SK-N-MC (cell line): ENCODE measurements at regions not wholly inside any gene's neighbourhood (a gene's known extent, or its start where the extent isn't known, plus 50 kb on each side); places are given as distances from the start of the nearest gene placed in this dataset.
"Not testable (repeated sequence)": the region's sequence is repeated elsewhere in the genome, so short reads cannot be mapped to it uniquely, and the experiment has no call there.

ENCODE experiments used
- DNase-seq: peaks from one replicate; pipeline ENCODE4 v3.0.0-alpha.2; 2011; ENCODE audit warnings: low read depth, low spot score
- H3K27ac ChIP-seq: fragments of 200-600 bp; sonication (generic); 2 replicates; pipeline ENCODE4 v1.5.1; 2016; ENCODE audit warnings: mixed run types
- H3K36me3 ChIP-seq: fragments of 200-600 bp; sonication (generic); 2 replicates; pipeline ENCODE4 v1.6.1; 2017; ENCODE audit warnings: antibody characterized with exemption, low read length, mixed read lengths; ENCODE audit not compliant: insufficient read depth
- H3K4me3 ChIP-seq: fragments of 200-600 bp; sonication (generic); 2 replicates; pipeline ENCODE4 v1.5.1; 2016
- H3K9ac ChIP-seq: fragments of 200-600 bp; sonication (generic); 2 replicates; pipeline ENCODE4 v1.8.0; 2017; ENCODE audit warnings: mixed run types, mixed read lengths; ENCODE audit not compliant: insufficient read length
- H3K9me3 ChIP-seq: fragments of 200-600 bp; sonication (generic); 2 replicates; pipeline ENCODE4 v1.6.1; 2017; ENCODE audit warnings: low read depth, mild to moderate bottlenecking, antibody characterized with exemption, low read length, moderate library complexity, mixed read lengths
- EZH2 ChIP-seq: fragments of 200-600 bp; sonication (generic); IDR thresholded peaks from one replicate; pipeline ENCODE4 v1.6.1; 2017; ENCODE audit warnings: antibody characterized with exemption
- FOXP2 ChIP-seq: optimal IDR thresholded peaks from 2 replicates; pipeline ENCODE3; 2011; ENCODE audit warnings: mild to moderate bottlenecking, moderate library complexity; ENCODE audit not compliant: insufficient read depth; ENCODE audit errors: extremely low read length, control extremely low read depth
- POLR2AphosphoS5 ChIP-seq: IDR thresholded peaks from 2 replicates; pipeline ENCODE4 v1.6.1; 2012; ENCODE audit warnings: mild to moderate bottlenecking, low read depth, low read length, borderline replicate concordance

DNA sequence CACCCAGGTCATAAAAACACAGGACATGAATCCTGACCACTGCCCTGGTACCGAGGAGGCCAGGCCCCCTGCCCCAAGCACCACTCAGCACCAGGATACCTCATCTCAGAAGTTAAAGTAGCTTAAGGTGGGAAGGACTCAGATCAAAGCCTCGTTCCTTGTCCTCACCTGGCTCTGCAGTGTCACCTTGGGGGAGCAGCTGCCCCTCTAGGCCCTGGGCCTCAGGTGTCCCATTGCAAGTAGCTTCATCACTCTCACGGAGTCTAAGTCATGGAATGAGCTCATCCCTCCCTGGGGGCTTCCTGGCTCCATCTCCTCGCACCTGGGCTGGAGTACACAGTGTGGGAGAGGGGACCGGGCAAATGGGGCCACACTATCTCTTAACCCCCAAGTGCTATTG, 148.0 kb downstream of the TPRA1 start:
- TF ChIP-seq POLR2AphosphoS5 (no peak), FOXP2 (no peak), EZH2 (no peak)
- Histone ChIP-seq H3K4me3 (no peak overlapping the region), H3K9ac (no peak overlapping the region), H3K27ac (no peak overlapping the region), H3K36me3 (no peaks in the 10 kb centered on the region), H3K9me3 (no peaks in the 10 kb centered on the region)
- no peak for DNase-seq

DNA sequence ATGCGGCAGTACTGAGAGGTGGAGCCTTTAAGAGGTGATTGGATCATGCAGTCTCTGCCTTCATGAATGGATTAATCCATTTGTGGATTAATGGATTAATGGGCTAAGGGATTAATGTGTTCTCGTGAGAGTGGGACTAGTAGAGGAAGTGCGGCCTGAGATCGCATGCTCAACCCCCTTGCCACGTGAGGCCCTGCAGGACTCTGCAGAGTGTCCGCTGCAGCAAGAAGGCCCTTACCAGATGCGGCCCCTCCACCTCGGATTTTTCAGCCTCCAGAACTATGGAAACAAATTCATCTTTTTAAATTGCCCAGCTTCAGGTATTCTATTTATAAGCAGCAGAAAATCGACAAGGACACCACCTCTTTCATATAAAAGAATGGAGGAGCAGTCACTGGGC, 148.8 kb downstream of the TPRA1 start:
- TF ChIP-seq POLR2AphosphoS5 (no peak), EZH2 (no peak), FOXP2 (no peak)
- no peak overlapping the region for H3K27ac ChIP-seq
- DNase-seq: no peak
- H3K36me3 ChIP-seq: no peaks in the 10 kb centered on the region
- H3K9ac ChIP-seq: no peak overlapping the region
- no peak overlapping the region for H3K4me3 ChIP-seq
- H3K9me3 ChIP-seq: no peaks in the 10 kb centered on the region

DNA sequence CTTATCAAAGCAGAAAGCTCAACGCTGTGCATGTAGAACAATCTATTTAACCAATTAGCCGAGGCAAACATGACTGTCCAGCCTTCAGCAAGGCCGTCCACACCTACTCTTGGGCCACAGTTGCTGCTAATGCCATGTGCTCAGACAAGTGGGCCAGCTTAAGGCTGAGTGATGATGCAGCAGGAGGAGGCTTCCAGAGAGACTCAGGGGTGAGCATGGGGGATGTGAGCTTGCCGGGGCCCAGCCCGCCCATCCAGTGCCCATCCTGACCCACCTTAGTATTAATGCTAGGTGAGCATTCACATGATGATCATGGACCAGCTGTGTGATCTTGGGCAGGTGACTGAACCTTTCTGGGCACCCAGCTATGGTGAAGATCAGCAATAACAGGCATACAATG, 150.1 kb downstream of the TPRA1 start:
- Histone ChIP-seq H3K4me3 (no peak overlapping the region), H3K36me3 (no peaks in the 10 kb centered on the region), H3K9me3 (no peaks in the 10 kb centered on the region), H3K27ac (no peak overlapping the region), H3K9ac (no peak overlapping the region)
- TF ChIP-seq POLR2AphosphoS5 (no peak), FOXP2 (no peak), EZH2 (no peak)
- DNase-seq: no peak

DNA sequence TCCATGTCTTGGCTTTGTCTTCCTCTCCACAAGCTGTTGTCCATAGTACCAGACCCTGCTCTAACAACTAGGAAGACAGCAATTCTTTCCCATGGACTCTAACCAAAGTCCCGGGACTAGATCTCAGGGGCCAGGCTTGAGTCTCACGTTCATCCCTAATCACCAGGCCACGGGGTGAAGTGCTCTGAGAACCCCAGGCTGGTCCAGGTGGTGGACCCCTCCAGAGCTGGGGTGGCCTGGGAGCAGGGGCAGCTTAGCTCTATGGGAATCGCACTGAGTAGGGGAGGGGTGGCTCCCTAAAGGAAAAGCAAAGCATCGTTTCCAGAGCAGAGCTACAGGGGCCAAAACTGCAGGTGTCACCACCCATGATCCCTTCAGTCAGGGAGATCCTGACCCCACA, 150.9 kb downstream of the TPRA1 start:
- TF ChIP-seq EZH2: no peak
- TF ChIP-seq POLR2AphosphoS5: no peak
- TF ChIP-seq FOXP2: no peak
- no peak overlapping the region for H3K9ac ChIP-seq
- no peak overlapping the region for H3K4me3 ChIP-seq
- H3K36me3 ChIP-seq: no peaks in the 10 kb centered on the region
- DNase-seq: no peak
- no peak overlapping the region for H3K27ac ChIP-seq
- no peaks in the 10 kb centered on the region for H3K9me3 ChIP-seq

DNA sequence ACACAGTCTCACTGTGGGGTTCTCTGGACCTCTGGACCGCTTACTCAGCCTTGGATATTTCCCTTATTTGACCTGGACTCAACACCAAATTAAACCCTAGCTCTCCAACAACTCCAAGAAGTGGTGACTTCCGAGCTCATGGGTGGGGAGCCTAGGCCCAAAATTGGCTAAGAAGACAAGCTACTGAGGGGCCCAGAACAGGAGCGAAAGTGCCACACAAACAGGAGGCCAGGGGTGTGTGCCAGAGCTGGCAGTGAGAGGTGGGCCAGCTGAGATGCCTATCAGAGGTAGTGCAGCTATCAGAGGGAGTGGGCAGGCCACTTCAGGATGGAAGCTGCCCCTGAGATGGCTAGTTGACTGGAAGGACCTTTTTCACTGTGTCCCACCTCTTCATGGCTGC, 151.1 kb upstream of the PRR20G start:
- Histone ChIP-seq H3K9ac (no peak overlapping the region), H3K4me3 (no peak overlapping the region), H3K27ac (no peak overlapping the region), H3K9me3 (no peaks in the 10 kb centered on the region), H3K36me3 (no peaks in the 10 kb centered on the region)
- TF ChIP-seq EZH2 (no peak), POLR2AphosphoS5 (no peak), FOXP2 (no peak)
- DNase-seq: no peak

DNA sequence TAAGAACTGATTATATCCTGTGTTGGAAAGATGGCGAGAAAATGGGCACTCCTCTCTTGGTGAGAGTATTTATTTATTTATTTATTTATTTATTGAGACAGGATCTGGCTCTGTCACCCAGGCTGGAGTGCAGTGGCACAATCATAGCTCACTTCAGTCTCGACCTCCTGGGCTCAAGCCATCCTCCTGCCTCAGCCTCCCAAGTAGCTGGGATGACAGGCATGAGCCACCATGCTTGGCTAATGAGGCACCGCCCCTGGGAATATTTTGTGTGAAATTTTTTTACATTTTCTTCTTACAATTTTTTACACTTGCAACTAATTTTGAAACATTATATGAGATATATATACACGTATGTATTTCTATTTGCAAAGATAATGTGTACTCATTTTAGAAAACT, 150.5 kb upstream of the PRR20G start:
- H3K9ac ChIP-seq: no peak overlapping the region
- DNase-seq: no peak
- no peak overlapping the region for H3K27ac ChIP-seq
- no peaks in the 10 kb centered on the region for H3K9me3 ChIP-seq
- no peaks in the 10 kb centered on the region for H3K36me3 ChIP-seq
- TF ChIP-seq POLR2AphosphoS5 (no peak), FOXP2 (no peak), EZH2 (no peak)
- H3K4me3 ChIP-seq: no peak overlapping the region

DNA sequence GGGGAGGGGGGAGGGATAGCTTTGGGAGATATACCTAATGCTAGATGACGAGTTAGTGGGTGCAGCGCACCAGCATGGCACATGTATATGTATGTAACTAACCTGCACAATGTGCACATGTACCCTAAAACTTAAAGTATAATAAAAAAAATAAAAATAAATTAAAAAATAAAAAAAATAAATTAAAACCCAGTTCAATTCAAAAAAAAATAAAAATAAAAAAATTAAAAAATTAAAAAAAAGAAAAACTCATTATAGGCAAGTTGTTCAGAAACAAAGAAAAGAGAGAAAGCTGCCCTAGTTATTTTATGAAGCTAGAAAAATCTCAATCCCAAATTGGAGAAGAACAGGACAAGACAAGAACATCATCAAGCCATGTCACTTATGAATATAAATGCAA, 147.5 kb upstream of the PRR20G start:
- not testable (repeated sequence) for H3K9ac ChIP-seq, H3K36me3 ChIP-seq, H3K27ac ChIP-seq, DNase-seq, H3K9me3 ChIP-seq, H3K4me3 ChIP-seq

DNA sequence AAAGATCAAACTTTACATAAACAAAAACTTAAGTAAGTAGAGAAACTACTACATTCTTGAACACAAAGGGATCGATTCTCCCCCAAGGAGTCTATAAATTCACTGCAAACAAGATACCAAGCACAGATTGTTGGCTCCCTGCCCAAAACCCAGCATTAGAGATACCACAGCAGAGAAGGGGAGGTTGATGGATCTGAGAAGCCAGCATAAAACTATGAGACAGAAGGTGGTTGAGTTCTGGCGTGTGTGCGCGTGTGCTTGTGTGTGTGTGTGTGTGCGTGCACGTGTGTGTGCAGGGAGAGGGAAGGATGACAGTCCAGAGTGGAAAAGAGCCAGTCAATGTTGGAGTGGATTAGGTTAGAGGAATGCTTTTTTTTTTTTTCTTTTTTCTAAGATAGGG, 143.2 kb upstream of the PRR20G start:
- TF ChIP-seq EZH2: no peak
- TF ChIP-seq POLR2AphosphoS5: no peak
- TF ChIP-seq FOXP2: no peak
- Histone ChIP-seq H3K4me3 (no peak overlapping the region), H3K27ac (no peak overlapping the region), H3K9ac (no peak overlapping the region), H3K36me3 (no peaks in the 10 kb centered on the region), H3K9me3 (no peaks in the 10 kb centered on the region)
- peak; percentile 8 for DNase-seq

DNA sequence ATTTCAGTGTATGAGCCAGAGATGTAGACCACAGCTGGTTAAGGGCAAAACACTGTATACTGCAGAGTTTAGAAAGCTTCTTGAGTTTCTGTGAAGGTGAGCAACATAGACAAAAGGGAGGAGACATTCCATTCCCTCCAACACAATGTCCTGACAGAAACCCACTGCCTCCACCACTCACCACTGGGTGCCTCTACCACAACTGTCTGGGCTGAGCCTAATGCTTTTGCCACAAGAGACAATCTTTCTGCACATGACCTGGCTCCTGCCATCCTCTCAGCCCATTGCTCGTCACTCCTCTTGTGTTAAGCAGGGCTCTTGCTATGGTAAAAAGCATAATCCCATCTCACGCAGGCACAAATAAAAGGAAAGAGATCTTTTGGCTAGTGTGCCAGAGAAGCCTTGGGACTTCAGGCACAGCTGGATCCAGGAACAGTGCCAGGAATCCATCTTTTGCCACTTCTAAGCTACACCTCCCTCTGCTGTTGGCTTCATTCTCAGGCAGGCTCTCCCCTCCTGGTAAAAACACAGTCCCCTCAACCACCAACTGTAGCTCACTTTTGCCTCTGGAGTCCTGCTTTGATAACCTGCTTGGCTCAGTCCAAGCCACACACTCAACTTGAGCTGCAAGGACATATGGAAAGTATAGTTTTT, 140.6 kb upstream of the PRR20G start:
- no peak for DNase-seq
- H3K4me3 ChIP-seq: no peak overlapping the region
- no peak overlapping the region for H3K27ac ChIP-seq
- H3K9me3 ChIP-seq: no peaks in the 10 kb centered on the region
- no peak overlapping the region for H3K9ac ChIP-seq
- TF ChIP-seq FOXP2: no peak
- TF ChIP-seq EZH2: no peak
- no peak for TF ChIP-seq POLR2AphosphoS5
- no peaks in the 10 kb centered on the region for H3K36me3 ChIP-seq
